ENCODE measurements at regions not wholly inside any gene's neighbourhood (a gene's known extent, or its start where the extent isn't known, plus 50 kb on each side); places are given as distances from the start of the nearest gene placed in this dataset.

GRCh38 chr2:120786038-120786960, 50.6 kb downstream of the GLI2 start:
- no TSS peak for BruUV-seq (replicated peaks)
- Histone ChIP-seq H4K20me1 (ENCODE audit: insufficient read depth) (no peaks in the 10 kb centered on the region), H3K79me2 (ENCODE audit: insufficient read depth, low read length) (no peaks in the 10 kb centered on the region), H3K9me2 (ENCODE audit: insufficient read depth) (no peaks in the 10 kb centered on the region), H3K27me3 (ENCODE audit: insufficient read depth, low read length) (no peaks in the 10 kb centered on the region), H3K4me3 (replicated peaks in 1 of 2; ENCODE audit: low read depth in 1 of 2, low read length in 2 of 2) (no peak overlapping the region), H3K4me1 (ENCODE audit: control insufficient read depth in 1 of 2, insufficient read depth in 2 of 2, low read length in 2 of 2) (peaks cover 9 to 26% of the 10 kb centered on the region in 2 experiments), H3K9me3 (ENCODE audit: control insufficient read depth in 1 of 2, insufficient read depth in 1 of 2, low read depth in 1 of 2, low read length in 2 of 2) (no peaks in the 10 kb centered on the region), H3K9ac (ENCODE audit: low read length) (no peak overlapping the region), H2AFZ (ENCODE audit: low read depth, low read length, poor library complexity, severe bottlenecking) (no peak overlapping the region), H3K27ac (ENCODE audit: low read depth, low read length) (no peak overlapping the region), H3K36me3 (ENCODE audit: control insufficient read depth in 1 of 2, insufficient read depth in 2 of 2, low read length in 2 of 2) (no peaks in the 10 kb centered on the region), H3K4me2 (ENCODE audit: low read length) (no peak overlapping the region)
- no peak for ATAC-seq
- TF ChIP-seq SRF (IDR thresholded peaks at IDR 0.05; ENCODE audit: low read depth) (no peak; the same call in 1 of the 2 replicates), TCF7L2 (IDR thresholded peaks at IDR 0.05; ENCODE audit: borderline replicate concordance, extremely low read depth, insufficient read depth, insufficient read length) (no peak), CBX3 (IDR thresholded peaks at IDR 0.05; ENCODE audit: low read depth) (no peak)
- POLR2A ChIA-PET: no interaction called here
- no peak for DNase-seq (ENCODE audit: low read depth, low spot score)
- intact Hi-C loops (cut with micrococcal nuclease): no loop called here
- CTCF ChIA-PET: no interaction called here
- RAD21 ChIA-PET (ENCODE audit: low non-redundant PET in 1 of 2, low total read pairs in 2 of 2, uncharacterized antibody in 2 of 2, unreplicated experiment in 2 of 2): no interaction called here

- Histone ChIP-seq H3K9ac (ENCODE audit: low read length) (no peak overlapping the region), H3K27ac (ENCODE audit: low read depth, low read length) (no peak overlapping the region), H3K4me1 (ENCODE audit: control insufficient read depth in 1 of 2, insufficient read depth in 2 of 2, low read length in 2 of 2) (peaks cover 18 to 35% of the 10 kb centered on the region in 2 experiments), H3K9me3 (ENCODE audit: control insufficient read depth in 1 of 2, insufficient read depth in 1 of 2, low read depth in 1 of 2, low read length in 2 of 2) (no peaks in the 10 kb centered on the region), H2AFZ (ENCODE audit: low read depth, low read length, poor library complexity, severe bottlenecking) (no peak overlapping the region), H3K36me3 (ENCODE audit: control insufficient read depth in 1 of 2, insufficient read depth in 2 of 2, low read length in 2 of 2) (no peaks in the 10 kb centered on the region), H3K79me2 (ENCODE audit: insufficient read depth, low read length) (no peaks in the 10 kb centered on the region), H3K4me3 (replicated peaks in 1 of 2; ENCODE audit: low read depth in 1 of 2, low read length in 2 of 2) (no peak overlapping the region), H3K4me2 (ENCODE audit: low read length) (no peak overlapping the region), H3K27me3 (ENCODE audit: insufficient read depth, low read length) (no peaks in the 10 kb centered on the region), H3K9me2 (ENCODE audit: insufficient read depth) (no peaks in the 10 kb centered on the region), H4K20me1 (ENCODE audit: insufficient read depth) (no peaks in the 10 kb centered on the region)
- TF ChIP-seq ATF3 (IDR thresholded peaks at IDR 0.05) (no peak), CEBPB (IDR thresholded peaks at IDR 0.05; ENCODE audit: low read depth) (no peak), FOSL1 (IDR thresholded peaks at IDR 0.05; ENCODE audit: low read depth) (no peak), JUND (IDR thresholded peaks at IDR 0.05) (no peak), ZNF274 (IDR thresholded peaks at IDR 0.05; ENCODE audit: low read depth, low read length) (no peak), YY1 (IDR thresholded peaks at IDR 0.05; ENCODE audit: extremely low read depth, insufficient replicate concordance, low read depth, low read length) (no peak), SRF (IDR thresholded peaks at IDR 0.05; ENCODE audit: low read depth) (no peak)
- RAD21 ChIA-PET (ENCODE audit: low non-redundant PET in 1 of 2, low total read pairs in 2 of 2, uncharacterized antibody in 2 of 2, unreplicated experiment in 2 of 2): no interaction called here
- ATAC-seq: no peak
- DNase-seq (ENCODE audit: low read depth, low spot score): no peak
- POLR2A ChIA-PET: no interaction called here
- CTCF ChIA-PET: no interaction called here
- BruUV-seq (replicated peaks): no TSS peak
- intact Hi-C loops (cut with micrococcal nuclease): no loop called here
These were observed 51.6 kb downstream of the GLI2 start for GRCh38 chr2:120787111-120787821.
